Fibroblast of the aortic adventitia (primary cell): ENCODE measurements at regions not wholly inside any gene's neighbourhood (a gene's known extent, or its start where the extent isn't known, plus 50 kb on each side); places are given as distances from the start of the nearest gene placed in this dataset.

Experiments used
- DNase-seq: peaks from one replicate; pipeline ENCODE4 v3.0.0-alpha.2; 2010; ENCODE audit warnings: low read depth
- H3K4me3 ChIP-seq: 2 replicates; pipeline ENCODE4 v1.5.1; 2011; ENCODE audit warnings: low read depth, mild to moderate bottlenecking, control low read depth, low read length, moderate library complexity
- TF ChIP-seq, protein P1 (sequence below): IDR thresholded peaks from 2 replicates; pipeline ENCODE4 v1.5.1; 2011; ENCODE audit warnings: mild to moderate bottlenecking, low read length, control low read depth, inconsistent platforms; ENCODE audit not compliant: insufficient read depth

DNA sequence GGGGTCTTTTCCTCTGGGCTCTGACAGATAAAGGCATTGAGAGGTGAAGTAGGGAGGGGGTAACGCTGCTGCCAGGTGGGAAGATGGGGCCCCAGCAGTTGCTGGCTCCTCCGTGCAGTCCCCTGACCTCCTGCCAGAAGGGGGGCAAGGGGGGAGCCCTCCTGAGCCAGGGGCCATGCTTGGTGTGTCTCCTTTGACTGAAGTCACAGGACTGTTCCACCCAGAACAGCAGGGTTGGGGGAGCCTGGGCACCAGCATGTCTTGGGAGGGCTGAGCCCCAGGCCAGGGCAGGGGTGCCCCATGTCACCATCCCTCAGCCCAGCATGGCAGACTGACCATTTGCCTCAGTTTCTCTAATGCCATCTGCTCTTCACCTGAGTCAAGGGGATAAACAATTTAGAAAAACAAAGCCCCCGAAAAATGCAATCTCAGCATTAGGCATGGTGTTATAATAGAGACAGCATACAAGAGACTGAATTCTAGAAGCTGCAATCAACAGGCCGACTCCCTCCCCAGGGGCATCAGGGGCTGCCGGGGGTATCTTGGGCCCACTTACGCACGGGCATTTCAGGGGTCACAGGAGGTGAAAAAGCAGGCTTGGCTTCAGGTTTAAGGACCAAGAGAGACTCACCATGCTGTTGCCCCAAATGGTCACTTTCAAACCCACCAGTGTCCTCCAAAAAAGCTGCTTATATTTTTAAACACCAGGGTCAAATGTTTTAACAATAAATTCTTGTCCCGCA, 108.6 kb upstream of the GPR26 start:
- no peak for DNase-seq
- TF ChIP-seq, protein P1, sequence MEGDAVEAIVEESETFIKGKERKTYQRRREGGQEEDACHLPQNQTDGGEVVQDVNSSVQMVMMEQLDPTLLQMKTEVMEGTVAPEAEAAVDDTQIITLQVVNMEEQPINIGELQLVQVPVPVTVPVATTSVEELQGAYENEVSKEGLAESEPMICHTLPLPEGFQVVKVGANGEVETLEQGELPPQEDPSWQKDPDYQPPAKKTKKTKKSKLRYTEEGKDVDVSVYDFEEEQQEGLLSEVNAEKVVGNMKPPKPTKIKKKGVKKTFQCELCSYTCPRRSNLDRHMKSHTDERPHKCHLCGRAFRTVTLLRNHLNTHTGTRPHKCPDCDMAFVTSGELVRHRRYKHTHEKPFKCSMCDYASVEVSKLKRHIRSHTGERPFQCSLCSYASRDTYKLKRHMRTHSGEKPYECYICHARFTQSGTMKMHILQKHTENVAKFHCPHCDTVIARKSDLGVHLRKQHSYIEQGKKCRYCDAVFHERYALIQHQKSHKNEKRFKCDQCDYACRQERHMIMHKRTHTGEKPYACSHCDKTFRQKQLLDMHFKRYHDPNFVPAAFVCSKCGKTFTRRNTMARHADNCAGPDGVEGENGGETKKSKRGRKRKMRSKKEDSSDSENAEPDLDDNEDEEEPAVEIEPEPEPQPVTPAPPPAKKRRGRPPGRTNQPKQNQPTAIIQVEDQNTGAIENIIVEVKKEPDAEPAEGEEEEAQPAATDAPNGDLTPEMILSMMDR: no peak
- no peak overlapping the region for H3K4me3 ChIP-seq

DNA sequence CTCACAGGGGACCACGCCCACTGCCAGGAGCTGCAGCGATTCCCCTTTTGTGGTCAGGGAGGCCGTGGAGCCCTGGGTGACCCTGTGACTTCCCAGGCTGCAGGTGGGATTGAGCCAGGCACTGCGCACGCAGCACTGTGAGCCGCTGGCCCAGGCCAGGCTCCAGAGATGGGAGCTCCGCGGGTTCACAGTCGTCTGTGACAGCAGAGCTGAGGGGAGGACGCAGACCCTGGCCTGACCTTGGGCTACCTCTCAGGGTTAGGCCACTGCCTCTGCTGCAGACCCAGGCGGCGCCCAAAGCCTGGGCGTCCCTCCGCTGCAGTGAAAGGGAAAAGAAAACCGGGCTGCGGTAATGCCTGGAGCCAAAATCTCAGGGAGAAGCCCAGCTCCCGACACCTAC, 107.5 kb upstream of the GPR26 start:
- TF ChIP-seq, protein P1: no peak
- H3K4me3 ChIP-seq: no peak overlapping the region
- DNase-seq: no peak

DNA sequence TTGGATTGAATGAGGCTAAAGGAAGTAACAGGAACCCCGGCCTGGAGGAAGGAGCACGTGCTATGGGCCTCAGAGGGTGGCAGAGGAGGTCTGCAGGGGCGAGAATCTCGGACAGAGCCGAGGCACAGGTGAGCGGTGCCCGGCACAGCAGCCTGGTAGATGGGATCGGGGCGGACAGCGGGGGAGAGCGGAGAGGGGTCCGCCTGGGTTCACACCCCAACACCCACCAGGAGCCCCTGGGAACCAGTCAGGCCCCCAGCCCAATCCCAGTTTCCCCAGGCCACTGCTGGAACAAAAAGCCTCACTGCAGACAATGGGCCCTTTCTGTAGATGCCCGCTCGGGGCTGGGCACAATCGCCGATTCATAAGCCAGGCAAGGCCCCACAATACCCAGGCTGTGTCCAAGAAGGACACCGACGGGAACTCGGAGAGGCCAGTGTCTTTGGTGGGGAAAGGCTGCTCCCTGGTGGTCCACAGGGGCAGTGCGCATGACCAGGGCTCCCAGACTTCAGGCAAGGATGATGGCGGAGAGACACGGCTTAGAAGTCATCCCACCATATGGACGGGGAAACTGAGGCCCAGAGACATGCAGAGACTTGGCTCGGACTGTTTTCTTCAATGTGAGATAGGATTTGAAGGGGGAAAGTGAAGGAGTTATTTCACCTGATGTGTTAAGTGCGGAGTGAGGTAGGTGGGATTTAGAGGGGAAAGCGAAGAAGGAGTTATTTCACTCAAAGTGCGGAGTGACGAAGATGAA, 106.9 kb upstream of the GPR26 start:
- TF ChIP-seq, protein P1: peak; percentile 97

DNA sequence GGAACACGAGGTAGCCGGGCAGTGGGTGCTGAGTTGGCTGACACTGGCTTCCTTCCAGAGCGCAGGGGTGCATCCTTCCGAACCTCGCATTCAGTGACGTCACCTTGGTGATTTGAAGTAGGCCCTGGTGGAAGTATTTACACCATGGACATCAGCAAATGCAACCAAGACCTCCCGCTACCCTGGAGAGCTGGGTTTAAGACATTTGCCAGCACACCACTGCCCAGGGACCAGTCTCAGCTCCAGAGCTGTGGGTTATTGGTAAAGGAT, 106.4 kb upstream of the GPR26 start:
- DNase-seq: no peak
- TF ChIP-seq, protein P1: no peak
- H3K4me3 ChIP-seq: no peak overlapping the region

More for the DNA sequence above, 106.9 kb upstream of the GPR26 start:
- H3K4me3 ChIP-seq: no peak overlapping the region
- DNase-seq: peak; percentile 60

DNA sequence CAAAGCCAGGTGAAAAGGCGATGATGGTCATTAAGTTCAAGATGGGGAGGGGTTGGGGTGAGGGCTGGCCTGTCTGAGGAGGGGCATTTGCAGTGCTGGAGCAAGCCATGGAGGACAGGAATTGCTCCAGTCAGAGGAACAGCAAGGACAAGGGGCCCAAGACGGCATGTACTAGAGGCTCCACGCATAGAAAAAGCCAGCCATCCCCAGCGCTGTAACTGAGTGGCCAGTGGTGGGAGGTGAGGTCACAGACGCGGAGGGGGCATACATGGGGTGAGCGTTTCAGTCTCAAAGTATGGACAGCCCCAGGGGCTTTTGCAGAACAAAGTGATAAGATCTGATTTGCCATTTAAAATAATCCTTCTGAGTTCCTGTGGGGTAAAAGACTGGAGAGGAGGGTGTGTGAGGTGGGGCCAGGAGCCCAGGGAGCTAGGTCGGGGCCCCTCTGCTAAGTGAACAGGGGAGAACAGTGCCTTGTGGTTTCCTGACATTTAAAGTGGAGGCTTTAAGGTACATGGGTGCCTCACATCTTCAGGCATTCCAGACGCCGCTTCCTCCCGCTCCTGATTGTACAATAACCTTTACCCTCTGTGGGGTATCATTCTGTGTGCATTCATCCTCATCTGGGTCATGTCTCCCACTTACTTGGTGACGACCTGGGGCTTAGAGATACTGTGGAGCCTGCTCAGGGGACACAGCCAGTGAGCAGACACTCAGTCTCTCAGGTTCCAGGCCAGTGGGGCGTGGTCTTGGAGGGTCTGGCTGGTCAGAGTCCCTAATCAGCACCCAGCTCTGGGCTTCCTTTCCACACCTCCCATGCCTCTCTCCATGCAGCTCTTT, 105.6 kb upstream of the GPR26 start:
- TF ChIP-seq, protein P1: no peak
- no peak for DNase-seq
- H3K4me3 ChIP-seq: no peak overlapping the region

DNA sequence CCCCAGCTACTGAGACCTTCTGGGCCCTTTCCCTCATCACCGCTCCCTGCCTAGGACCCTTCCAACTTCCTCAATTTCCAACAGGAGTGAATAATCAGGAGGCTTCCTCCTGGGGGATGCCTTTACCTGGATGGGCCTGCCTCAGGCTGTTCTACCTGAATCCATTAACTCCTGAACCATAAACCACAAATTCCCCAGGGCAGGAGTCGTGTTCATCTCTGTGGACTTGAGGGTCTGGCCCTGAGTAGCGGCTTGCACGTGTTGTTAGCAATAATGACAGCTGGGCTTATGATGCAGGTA, 105.1 kb upstream of the GPR26 start:
- no peak for DNase-seq
- H3K4me3 ChIP-seq: no peak overlapping the region
- TF ChIP-seq, protein P1: no peak
